Brain microvascular endothelial cell (primary cell): ENCODE measurements at regions not wholly inside any gene's neighbourhood (a gene's known extent, or its start where the extent isn't known, plus 50 kb on each side); places are given as distances from the start of the nearest gene placed in this dataset.

Experiments
- DNase-seq: peaks from one replicate; pipeline ENCODE4 v3.0.0-alpha.2; 2020
- H3K27ac ChIP-seq: fragments of 250-450 bp; sonication (Bioruptor Pico); 2 replicates; pipeline ENCODE4 v1.5.1; 2020; ENCODE audit warnings: mild to moderate bottlenecking, moderate library complexity
- H3K27me3 ChIP-seq: fragments of 250-450 bp; sonication (Bioruptor Pico); replicated peaks from 2 replicates; pipeline ENCODE4 v1.5.1; 2020; ENCODE audit warnings: mild to moderate bottlenecking
- H3K36me3 ChIP-seq: fragments of 250-450 bp; sonication (Bioruptor Pico); replicated peaks from 2 replicates; pipeline ENCODE4 v1.5.1; 2020; ENCODE audit warnings: mild to moderate bottlenecking
- H3K4me3 ChIP-seq: 2 replicates; pipeline ENCODE4 v1.5.1; 2011; ENCODE audit warnings: low read depth, mild to moderate bottlenecking, control low read depth, low read length, moderate library complexity
- CTCF ChIP-seq: IDR thresholded peaks from 2 replicates; pipeline ENCODE4 v1.5.1; 2011; ENCODE audit warnings: low read depth, mild to moderate bottlenecking, moderate library complexity, low read length, control low read depth, inconsistent platforms; ENCODE audit errors: missing control alignments
- in situ Hi-C: cut with HindIII; loops from 2 replicates; pipeline ENCODE4 v1.10.0; 2017; ENCODE audit warnings: low sequenced_read_pairs, low pct_ligation_motif_present

DNA sequence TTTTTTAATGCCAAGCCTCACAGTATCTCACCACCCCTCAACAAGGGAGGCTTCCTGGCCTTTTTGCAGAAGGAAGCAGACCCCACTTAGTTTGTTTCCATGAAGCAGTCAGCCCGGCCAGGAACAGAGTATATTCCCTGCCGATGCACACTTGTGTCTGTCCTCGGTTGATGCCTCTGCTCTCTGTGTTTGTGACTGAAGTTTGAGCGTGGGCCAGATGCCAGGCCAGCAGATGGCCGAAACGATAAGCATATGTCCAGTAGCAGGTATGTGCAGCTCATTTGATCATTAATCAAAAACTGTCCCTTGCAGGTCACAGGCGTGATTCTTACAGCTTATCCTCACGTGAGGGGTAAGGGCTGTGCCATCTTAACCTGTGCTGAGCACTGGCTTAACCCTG, 144.0 kb downstream of the IRS2 start:
- Histone ChIP-seq H3K4me3 (no peak overlapping the region), H3K36me3 (no peaks in the 10 kb centered on the region), H3K27ac (no peak overlapping the region), H3K27me3 (no peaks in the 10 kb centered on the region)
- in situ Hi-C loops, result no loop called here
- DNase-seq, result no peak
- TF ChIP-seq CTCF, result no peak

- in situ Hi-C loops, result no loop called here
- no peaks in the 10 kb centered on the region for H3K36me3 ChIP-seq
- H3K27me3 ChIP-seq, result no peaks in the 10 kb centered on the region
- no peak for TF ChIP-seq CTCF
- no peak overlapping the region for H3K27ac ChIP-seq
- H3K4me3 ChIP-seq, result no peak overlapping the region
- no peak for DNase-seq
Observed at GRCh38 chr13:109636736-109637135, 149.6 kb downstream of the IRS2 start.

DNA sequence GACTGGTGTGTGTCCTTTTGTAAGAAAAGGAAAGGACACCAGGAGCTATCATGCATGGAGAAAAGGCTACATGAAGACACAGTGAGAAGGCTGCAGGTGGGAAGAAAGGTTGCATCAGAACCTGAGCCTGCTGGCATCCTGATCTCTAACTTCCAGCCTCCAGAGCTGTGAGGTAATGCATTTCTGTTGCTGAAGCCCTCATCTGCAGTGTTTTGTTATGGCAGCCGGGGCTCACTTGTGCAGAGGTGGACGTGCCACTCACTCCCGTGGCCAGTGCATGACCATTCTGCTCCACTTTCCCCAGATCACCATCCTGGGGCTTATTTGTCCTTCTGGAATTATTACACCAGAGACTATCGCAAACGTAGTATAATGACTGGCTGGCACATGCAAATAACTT, 155.3 kb downstream of the IRS2 start:
- H3K4me3 ChIP-seq, result no peak overlapping the region
- H3K36me3 ChIP-seq, result no peaks in the 10 kb centered on the region
- H3K27ac ChIP-seq, result no peak overlapping the region
- in situ Hi-C loops, result no loop called here
- no peak for DNase-seq
- H3K27me3 ChIP-seq, result no peaks in the 10 kb centered on the region
- TF ChIP-seq CTCF, result no peak

GRCh38 chr13:109630271-109630670, 156.1 kb downstream of the IRS2 start:
- Histone ChIP-seq H3K27ac (no peak overlapping the region), H3K4me3 (no peak overlapping the region), H3K27me3 (no peaks in the 10 kb centered on the region), H3K36me3 (no peaks in the 10 kb centered on the region)
- no peak for TF ChIP-seq CTCF
- DNase-seq, result no peak
- in situ Hi-C loops, result no loop called here

GRCh38 chr13:109629737-109630136, 156.6 kb downstream of the IRS2 start:
- no peak overlapping the region for H3K27ac ChIP-seq
- no peak overlapping the region for H3K4me3 ChIP-seq

More at GRCh38 chr13:109629737-109630136, 156.6 kb downstream of the IRS2 start:
- Histone ChIP-seq H3K27me3 (no peaks in the 10 kb centered on the region), H3K36me3 (no peaks in the 10 kb centered on the region)
- no peak for DNase-seq
- TF ChIP-seq CTCF, result no peak
- in situ Hi-C loops, result no loop called here
